Gastroesophageal sphincter (tissue), 4 donors: ENCODE measurements at regions not wholly inside any gene's neighbourhood (a gene's known extent, or its start where the extent isn't known, plus 50 kb on each side); places are given as distances from the start of the nearest gene placed in this dataset.
"Not testable (repeated sequence)": the region's sequence is repeated elsewhere in the genome, so short reads cannot be mapped to it uniquely, and the experiment has no call there.

ENCODE experiments used
- ATAC-seq: fragments of 150-250 bp; one replicate; pipeline ENCODE4 v1.9.1; 2016; ENCODE audit warnings: mild to moderate bottlenecking, moderate library complexity
- H3K27ac ChIP-seq, 4 donors: fragments of 200-600 bp; sonication (generic) in 3 of 4; 1 replicate in 3 of 4; 2 replicates in 1 of 4; pipeline ENCODE4 v1.5.1; 2016 to 2019
- H3K27me3 ChIP-seq: fragments of 200-600 bp; sonication (generic); one replicate; pipeline ENCODE4 v1.5.1; 2019
- H3K36me3 ChIP-seq, 2 donors: fragments of 200-600 bp; sonication (generic); one replicate each; pipeline ENCODE4 v1.5.1; 2019; ENCODE audit warnings: control low read depth in 1 of 2
- H3K4me1 ChIP-seq, 3 donors: fragments of 200-600 bp; sonication (generic); 1 replicate in 2 of 3; 2 replicates in 1 of 3; pipeline ENCODE4 v1.5.1; 2016 to 2019; ENCODE audit warnings: control low read depth in 2 of 3
- H3K4me3 ChIP-seq, 2 donors: fragments of 200-600 bp; sonication (generic); one replicate each; pipeline ENCODE4 v1.5.1; 2019; ENCODE audit warnings: mild to moderate bottlenecking in 1 of 2, moderate library complexity in 1 of 2
- H3K9me3 ChIP-seq, 3 donors: fragments of 200-600 bp; sonication (generic); one replicate each; pipeline ENCODE4 v1.5.1; 2017 to 2019; ENCODE audit warnings: control low read depth in 2 of 3
- EP300 ChIP-seq: sonication (generic); formaldehyde crosslinking; IDR thresholded peaks from one replicate; pipeline ENCODE4 v1.6.1; 2017; ENCODE audit warnings: antibody characterized with exemption, mild to moderate bottlenecking
- POLR2A ChIP-seq, 2 donors: fragments of 450-650 bp; IDR thresholded peaks; one replicate each; pipeline ENCODE4 v1.6.1; 2017; ENCODE audit warnings: antibody characterized with exemption in 2 of 2, mild to moderate bottlenecking in 2 of 2, moderate library complexity in 1 of 2
- POLR2AphosphoS5 ChIP-seq: sonication (generic); formaldehyde crosslinking; IDR thresholded peaks from one replicate; pipeline ENCODE4 v1.6.1; 2017; ENCODE audit warnings: antibody characterized with exemption
- whole genome bisulfite sequencing, 2 donors: methylation state at CpG; one replicate each; pipeline ENCODE4 v1.1.5; 2018; ENCODE audit warnings: low coverage in 1 of 2; 5-methylcytosine and 5-hydroxymethylcytosine counted together
- TF ChIP-seq, protein P1 (sequence below), 4 experiments: fragments of 200-600 bp in 2 of 4; fragments of 450-650 bp in 2 of 4; sonication (generic) in 1 of 4; IDR thresholded peaks; one replicate each; pipeline ENCODE4 v1.5.1; 2017 to 2019; ENCODE audit warnings: antibody characterized with exemption in 4 of 4, mild to moderate bottlenecking in 2 of 4, moderate library complexity in 2 of 4

DNA sequence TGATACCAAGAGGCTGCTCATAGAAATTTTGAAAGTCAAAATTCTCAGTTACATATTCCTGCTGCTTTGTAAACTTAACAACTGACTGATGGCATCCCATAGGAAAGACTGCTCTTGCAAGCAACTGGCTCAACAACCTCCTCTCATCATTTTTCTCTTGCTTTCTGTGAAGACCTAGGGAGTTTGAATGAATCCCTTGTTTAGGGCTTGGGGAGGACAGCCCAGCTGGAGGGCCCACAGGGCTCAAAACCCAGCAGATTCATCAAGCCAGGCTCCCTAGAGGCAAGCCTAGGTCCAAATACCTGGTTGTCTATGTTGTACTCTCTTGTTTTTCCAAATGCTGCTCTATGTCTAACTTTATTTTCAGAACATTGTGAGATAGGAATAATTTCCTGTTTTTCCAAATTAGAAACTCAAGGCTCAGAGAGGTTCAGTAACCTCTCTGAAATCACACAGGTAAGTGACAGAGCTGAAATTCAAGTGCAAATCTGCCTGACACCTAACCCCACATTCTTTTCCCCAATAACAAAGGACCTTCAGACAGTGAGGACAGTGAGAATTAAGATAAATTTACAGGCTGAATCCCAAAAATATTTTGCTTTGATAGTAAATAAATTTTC lies 558.9 kb upstream of the KLF4 start:
- no peak for ATAC-seq
- Histone ChIP-seq H3K27ac (no peak overlapping the region), H3K27me3 (no peaks in the 10 kb centered on the region), H3K9me3 (peaks cover 0 to 11% (median 0%) of the 10 kb centered on the region in 3 donors), H3K4me1 (peaks cover 4 to 10% (median 6%) of the 10 kb centered on the region in 3 donors), H3K4me3 (no peak overlapping the region), H3K36me3 (no peaks in the 10 kb centered on the region)
- TF ChIP-seq, protein P1, sequence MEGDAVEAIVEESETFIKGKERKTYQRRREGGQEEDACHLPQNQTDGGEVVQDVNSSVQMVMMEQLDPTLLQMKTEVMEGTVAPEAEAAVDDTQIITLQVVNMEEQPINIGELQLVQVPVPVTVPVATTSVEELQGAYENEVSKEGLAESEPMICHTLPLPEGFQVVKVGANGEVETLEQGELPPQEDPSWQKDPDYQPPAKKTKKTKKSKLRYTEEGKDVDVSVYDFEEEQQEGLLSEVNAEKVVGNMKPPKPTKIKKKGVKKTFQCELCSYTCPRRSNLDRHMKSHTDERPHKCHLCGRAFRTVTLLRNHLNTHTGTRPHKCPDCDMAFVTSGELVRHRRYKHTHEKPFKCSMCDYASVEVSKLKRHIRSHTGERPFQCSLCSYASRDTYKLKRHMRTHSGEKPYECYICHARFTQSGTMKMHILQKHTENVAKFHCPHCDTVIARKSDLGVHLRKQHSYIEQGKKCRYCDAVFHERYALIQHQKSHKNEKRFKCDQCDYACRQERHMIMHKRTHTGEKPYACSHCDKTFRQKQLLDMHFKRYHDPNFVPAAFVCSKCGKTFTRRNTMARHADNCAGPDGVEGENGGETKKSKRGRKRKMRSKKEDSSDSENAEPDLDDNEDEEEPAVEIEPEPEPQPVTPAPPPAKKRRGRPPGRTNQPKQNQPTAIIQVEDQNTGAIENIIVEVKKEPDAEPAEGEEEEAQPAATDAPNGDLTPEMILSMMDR (IDR thresholded peaks at IDR 0.05): no peak
- no peak for TF ChIP-seq EP300
- TF ChIP-seq POLR2AphosphoS5: no peak
- TF ChIP-seq POLR2A (IDR thresholded peaks at IDR 0.05): no peak

- peaks cover 0 to 12% (median 0%) of the 10 kb centered on the region in 3 donors for H3K9me3 ChIP-seq
Measured at GRCh38 chr9:108047777-108048176, 558.2 kb upstream of the KLF4 start.

GRCh38 chr9:108047264-108047663 lies 557.7 kb upstream of the KLF4 start:
- H3K36me3 ChIP-seq: no peaks in the 10 kb centered on the region

More at GRCh38 chr9:108047777-108048176, 558.2 kb upstream of the KLF4 start:
- H3K4me1 ChIP-seq, H3K4me3 ChIP-seq, H3K27me3 ChIP-seq, ATAC-seq, H3K27ac ChIP-seq, H3K36me3 ChIP-seq: not testable (repeated sequence)
- WGBS, 2 donors: 73% methylated on average over 1 of the region's 1 CpG; no CpG with 5 or more reads in 1 of the 2 donors

DNA sequence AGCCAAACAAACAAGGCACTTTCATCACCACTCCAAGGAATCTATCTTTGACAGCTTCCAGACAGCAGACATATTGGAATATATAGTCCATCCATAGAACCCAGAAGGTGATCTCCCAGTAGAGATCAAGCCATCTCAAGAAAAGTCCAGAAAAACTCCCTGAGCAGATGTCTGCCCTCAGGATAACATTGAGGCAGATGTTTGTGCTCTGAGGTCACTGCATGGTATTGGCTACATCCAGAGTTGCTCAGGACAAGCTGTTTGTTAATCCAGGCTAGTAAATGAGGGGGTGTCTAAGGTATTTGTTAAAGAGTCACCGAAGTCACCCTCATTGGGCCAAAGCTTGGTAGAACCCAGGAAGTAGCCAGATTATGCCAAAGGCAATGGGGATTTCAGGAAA lies 556.3 kb upstream of the KLF4 start:
- 100% methylated on average over 1 of the region's 1 CpG for WGBS, 2 donors
- TF ChIP-seq EP300 (no peak), POLR2A (IDR thresholded peaks at IDR 0.05) (no peak), POLR2AphosphoS5 (no peak)
- TF ChIP-seq, protein P1 (IDR thresholded peaks at IDR 0.05): no peak

More at GRCh38 chr9:108047264-108047663, 557.7 kb upstream of the KLF4 start:
- 71 to 85% methylated on average over 5 of the region's 5 CpGs for WGBS, 2 donors
- Histone ChIP-seq H3K27me3 (no peaks in the 10 kb centered on the region), H3K4me1 (no peaks in the 10 kb centered on the region), H3K4me3 (no peak overlapping the region), H3K9me3 (peaks cover 0 to 12% (median 0%) of the 10 kb centered on the region in 3 donors), H3K27ac (no peak overlapping the region)
- no peak for ATAC-seq
- TF ChIP-seq POLR2A (IDR thresholded peaks at IDR 0.05) (no peak), POLR2AphosphoS5 (no peak), EP300 (no peak)
- TF ChIP-seq, protein P1 (IDR thresholded peaks at IDR 0.05): no peak

GRCh38 chr9:108043585-108043984 lies 554.0 kb upstream of the KLF4 start:
- TF ChIP-seq, protein P1 (IDR thresholded peaks at IDR 0.05): no peak
- no peak for TF ChIP-seq POLR2AphosphoS5
- TF ChIP-seq POLR2A (IDR thresholded peaks at IDR 0.05): no peak
- TF ChIP-seq EP300: no peak
- H3K27ac ChIP-seq: no peak overlapping the region
- WGBS, 2 donors: 100% methylated on average over 1 of the region's 1 CpG
- H3K9me3 ChIP-seq: peaks cover 0 to 12% (median 0%) of the 10 kb centered on the region in 3 donors
- no peaks in the 10 kb centered on the region for H3K36me3 ChIP-seq
- no peak for ATAC-seq
- no peaks in the 10 kb centered on the region for H3K4me1 ChIP-seq
- no peak overlapping the region for H3K4me3 ChIP-seq
- no peaks in the 10 kb centered on the region for H3K27me3 ChIP-seq

More for the DNA sequence above, 556.3 kb upstream of the KLF4 start:
- Histone ChIP-seq H3K36me3 (no peaks in the 10 kb centered on the region), H3K27me3 (no peaks in the 10 kb centered on the region), H3K4me1 (no peaks in the 10 kb centered on the region), H3K27ac (no peak overlapping the region), H3K4me3 (no peak overlapping the region), H3K9me3 (peaks cover 0 to 12% (median 0%) of the 10 kb centered on the region in 3 donors)
- ATAC-seq: no peak
